ENCODE measurements at regions not wholly inside any gene's neighbourhood (a gene's known extent, or its start where the extent isn't known, plus 50 kb on each side); places are given as distances from the start of the nearest gene placed in this dataset.

DNA sequence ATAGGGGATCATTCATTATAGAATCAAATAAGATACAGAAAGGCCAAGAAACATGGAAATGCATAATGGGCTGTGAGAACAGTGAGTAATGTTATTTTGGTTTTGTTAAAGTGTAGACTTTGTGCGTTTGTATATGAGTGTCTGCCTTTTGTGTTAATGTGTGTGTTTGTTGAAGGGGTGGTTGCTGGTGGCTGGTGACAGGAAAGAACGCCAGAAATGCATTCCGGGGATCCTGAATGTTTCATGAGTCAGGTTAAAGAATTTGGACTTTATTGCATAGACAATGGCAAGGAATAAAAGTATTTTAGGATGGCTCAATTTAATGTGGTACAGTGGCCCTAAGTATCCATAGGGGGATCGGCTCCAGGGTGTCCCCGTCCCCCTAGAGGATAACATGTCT lies 1228.9 kb downstream of the PCDH7 start:
- TF ChIP-seq, protein P1, sequence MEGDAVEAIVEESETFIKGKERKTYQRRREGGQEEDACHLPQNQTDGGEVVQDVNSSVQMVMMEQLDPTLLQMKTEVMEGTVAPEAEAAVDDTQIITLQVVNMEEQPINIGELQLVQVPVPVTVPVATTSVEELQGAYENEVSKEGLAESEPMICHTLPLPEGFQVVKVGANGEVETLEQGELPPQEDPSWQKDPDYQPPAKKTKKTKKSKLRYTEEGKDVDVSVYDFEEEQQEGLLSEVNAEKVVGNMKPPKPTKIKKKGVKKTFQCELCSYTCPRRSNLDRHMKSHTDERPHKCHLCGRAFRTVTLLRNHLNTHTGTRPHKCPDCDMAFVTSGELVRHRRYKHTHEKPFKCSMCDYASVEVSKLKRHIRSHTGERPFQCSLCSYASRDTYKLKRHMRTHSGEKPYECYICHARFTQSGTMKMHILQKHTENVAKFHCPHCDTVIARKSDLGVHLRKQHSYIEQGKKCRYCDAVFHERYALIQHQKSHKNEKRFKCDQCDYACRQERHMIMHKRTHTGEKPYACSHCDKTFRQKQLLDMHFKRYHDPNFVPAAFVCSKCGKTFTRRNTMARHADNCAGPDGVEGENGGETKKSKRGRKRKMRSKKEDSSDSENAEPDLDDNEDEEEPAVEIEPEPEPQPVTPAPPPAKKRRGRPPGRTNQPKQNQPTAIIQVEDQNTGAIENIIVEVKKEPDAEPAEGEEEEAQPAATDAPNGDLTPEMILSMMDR (IDR thresholded peaks at IDR 0.05; ENCODE audit: borderline replicate concordance, insufficient read depth, low read depth, low read length): no peak
- H3K4me3 ChIP-seq (ENCODE audit: low read depth, low read length): no peak overlapping the region

DNA sequence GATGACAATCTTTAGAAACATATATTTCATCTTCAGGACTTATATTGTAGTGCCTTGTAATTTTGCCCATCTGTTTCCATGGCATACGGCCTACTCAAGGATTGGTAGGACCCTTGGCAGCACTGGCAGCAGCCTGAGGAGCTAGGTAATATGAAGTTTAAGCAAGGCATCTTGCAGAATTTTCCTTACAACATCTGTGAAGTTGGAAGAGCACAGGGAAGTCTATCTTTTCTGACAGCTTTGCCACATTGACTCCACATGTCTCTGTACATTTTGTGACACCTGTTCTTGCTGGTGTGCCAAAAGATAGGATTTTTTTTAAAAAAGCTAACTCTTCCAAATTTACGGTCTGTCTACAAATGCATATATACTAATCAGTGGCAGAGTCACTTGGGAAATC lies 1235.2 kb downstream of the PCDH7 start:
- TF ChIP-seq, protein P1 (IDR thresholded peaks at IDR 0.05; ENCODE audit: borderline replicate concordance, insufficient read depth, low read depth, low read length): no peak
- H3K4me3 ChIP-seq (ENCODE audit: low read depth, low read length): no peak overlapping the region

DNA sequence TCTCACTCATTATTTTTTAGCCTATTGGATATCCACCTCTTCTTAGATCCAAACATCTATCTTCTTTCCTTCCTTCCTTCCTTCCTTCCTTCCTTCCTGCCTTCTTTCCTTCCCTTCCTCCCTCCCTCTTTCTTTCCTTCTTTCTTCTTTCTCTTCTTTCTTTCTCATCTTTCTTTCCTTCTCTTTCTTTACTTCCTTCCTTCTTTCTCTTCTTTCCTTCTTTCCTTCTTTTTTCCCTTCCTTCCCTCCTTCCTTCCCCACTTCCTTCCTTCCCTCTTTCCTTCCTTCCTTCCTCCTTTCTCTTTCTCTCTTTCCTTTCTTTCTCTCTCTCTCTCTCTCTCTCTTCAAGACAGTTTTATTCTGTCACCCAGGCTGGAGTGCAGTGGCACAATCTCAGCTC lies 1239.8 kb downstream of the PCDH7 start:
- TF ChIP-seq, protein P1 (IDR thresholded peaks at IDR 0.05; ENCODE audit: borderline replicate concordance, insufficient read depth, low read depth, low read length): no peak
- H3K4me3 ChIP-seq (ENCODE audit: low read depth, low read length): no peak overlapping the region

DNA sequence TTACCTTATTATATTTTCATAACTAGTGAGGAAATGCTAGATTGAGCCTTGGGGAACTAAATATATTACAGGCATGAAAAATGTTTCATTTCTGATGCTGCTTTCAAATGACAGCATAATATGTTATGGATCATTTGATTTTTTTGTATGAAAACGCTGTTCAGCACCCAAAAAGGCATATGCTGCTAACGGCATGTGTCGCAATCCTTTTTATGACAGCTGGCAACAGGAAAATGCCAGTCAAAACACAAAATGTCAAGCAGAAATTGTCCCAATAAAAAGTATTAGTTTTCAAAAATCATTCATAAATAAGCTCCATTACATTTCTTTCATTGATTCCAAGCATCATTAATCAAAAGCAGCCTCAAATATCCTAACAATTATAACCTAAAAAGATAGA lies 1244.5 kb downstream of the PCDH7 start:
- TF ChIP-seq, protein P1 (IDR thresholded peaks at IDR 0.05; ENCODE audit: borderline replicate concordance, insufficient read depth, low read depth, low read length): no peak
- H3K4me3 ChIP-seq (ENCODE audit: low read depth, low read length): no peak overlapping the region

DNA sequence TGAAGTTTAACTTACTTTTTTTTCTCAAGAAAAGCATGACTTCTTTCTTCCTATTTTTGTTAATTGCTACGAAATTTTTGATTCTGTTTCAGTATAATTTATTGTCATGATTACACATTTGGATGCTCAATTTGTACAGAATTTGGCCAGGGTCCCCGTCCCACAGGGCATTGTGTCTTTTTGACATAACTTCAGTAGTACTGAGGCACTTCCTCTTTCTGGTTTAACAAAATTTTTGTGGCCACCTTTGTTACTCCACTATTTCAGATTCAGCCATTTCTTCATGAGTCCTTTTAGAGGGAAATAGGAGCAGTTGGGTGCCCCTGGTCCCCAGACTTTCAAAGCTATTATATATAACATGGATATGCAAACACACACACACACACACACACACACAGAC lies 1248.7 kb downstream of the PCDH7 start:
- TF ChIP-seq, protein P1 (IDR thresholded peaks at IDR 0.05; ENCODE audit: borderline replicate concordance, insufficient read depth, low read depth, low read length): no peak

DNA sequence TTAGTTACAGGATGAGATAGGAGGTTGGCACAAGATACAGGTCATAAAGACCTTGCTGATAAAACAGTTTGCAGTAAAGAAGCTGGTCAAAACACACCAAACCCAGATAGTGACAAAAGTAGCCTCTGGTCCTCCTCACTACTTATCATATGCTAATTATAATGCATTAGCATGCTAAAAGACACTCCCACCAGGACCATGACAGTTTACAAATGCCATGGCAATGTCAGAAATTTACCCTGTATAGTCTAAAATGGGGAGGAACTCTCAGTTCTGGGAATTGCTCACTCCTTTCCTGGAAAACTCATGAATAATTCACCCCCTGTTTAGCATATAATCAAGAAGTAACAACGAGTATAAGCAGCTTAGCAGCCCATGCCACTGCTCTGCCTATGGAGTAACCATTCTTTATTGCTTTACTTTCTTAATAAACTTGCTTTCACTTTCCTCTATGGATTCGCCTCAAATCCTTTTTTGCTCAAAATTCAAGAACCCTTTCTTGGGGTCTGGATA lies 1254.4 kb downstream of the PCDH7 start:
- TF ChIP-seq, protein P1 (IDR thresholded peaks at IDR 0.05; ENCODE audit: borderline replicate concordance, insufficient read depth, low read depth, low read length): no peak

More for the DNA sequence above, 1248.7 kb downstream of the PCDH7 start:
- no peak overlapping the region for H3K4me3 ChIP-seq (ENCODE audit: low read depth, low read length)

DNA sequence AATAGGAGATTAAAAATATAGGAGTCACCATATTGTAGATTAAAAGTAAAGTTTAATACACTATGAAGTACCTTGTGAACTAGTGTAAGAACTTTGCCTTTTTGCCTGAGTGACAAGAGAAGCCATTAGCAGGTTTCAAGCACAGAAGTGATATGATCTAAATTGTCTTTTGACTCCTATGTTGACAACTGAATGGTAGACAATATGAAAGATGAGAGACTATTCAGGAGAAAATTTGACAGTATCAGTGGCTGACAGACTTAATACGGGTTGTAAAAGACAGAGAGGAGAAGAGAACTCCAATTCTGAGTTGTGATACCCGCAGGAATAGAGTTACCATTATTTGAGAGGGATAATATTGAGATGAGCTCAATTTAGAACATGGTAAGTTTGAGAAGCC lies 1259.8 kb downstream of the PCDH7 start:
- no peak overlapping the region for H3K4me3 ChIP-seq (ENCODE audit: low read depth, low read length)
- TF ChIP-seq, protein P1 (IDR thresholded peaks at IDR 0.05; ENCODE audit: borderline replicate concordance, insufficient read depth, low read depth, low read length): no peak

More for the DNA sequence above, 1254.4 kb downstream of the PCDH7 start:
- H3K4me3 ChIP-seq (ENCODE audit: low read depth, low read length): no peak overlapping the region

Data from GM12875 (cell line).